A673 (cell line): ENCODE measurements at regions not wholly inside any gene's neighbourhood (a gene's known extent, or its start where the extent isn't known, plus 50 kb on each side); places are given as distances from the start of the nearest gene placed in this dataset.

ENCODE experiments used
- BruUV-seq: library from RNA; stranded (reverse); fragments of 400-500 nt; replicated peaks from 2 replicates; lab custom pipeline; 2021; lab: Mats Ljungman, UMichigan
- CTCF ChIA-PET: fragments of 300-600 bp; sonication (Branson Sonifier 250); formaldehyde crosslinking; loops from one replicate; lab custom pipeline; 2022; ENCODE audit warnings: antibody characterized with exemption; lab: Charles Lee
- POLR2A ChIA-PET: fragments of 300-600 bp; sonication (Branson Sonifier 250); formaldehyde crosslinking; loops from one replicate; lab custom pipeline; 2022; ENCODE audit warnings: antibody characterized with exemption; ENCODE audit not compliant: low non-redundant PET; lab: Charles Lee
- DNase-seq: peaks from one replicate; pipeline ENCODE4 v3.0.0-alpha.2; 2015; ENCODE audit warnings: low spot score
- H3K27ac ChIP-seq: fragments of 200-600 bp; sonication (generic); 2 replicates; pipeline ENCODE4 v1.5.1; 2016; ENCODE audit warnings: mixed run types, low read depth, mild to moderate bottlenecking, mixed read lengths, antibody characterized with exemption, low read length; ENCODE audit not compliant: poor library complexity, severe bottlenecking
- H3K27me3 ChIP-seq: fragments of 200-600 bp; sonication (generic); replicated peaks from 2 replicates; pipeline ENCODE4 v1.6.1; 2017; ENCODE audit warnings: mixed run types, low read depth, mild to moderate bottlenecking, mixed read lengths, antibody characterized with exemption, low read length; ENCODE audit not compliant: insufficient read depth, poor library complexity
- H3K36me3 ChIP-seq: fragments of 200-600 bp; sonication (generic); 2 replicates; pipeline ENCODE4 v1.6.1; 2016; ENCODE audit warnings: mixed run types, mild to moderate bottlenecking, mixed read lengths, antibody characterized with exemption, low read length; ENCODE audit not compliant: insufficient read depth, poor library complexity, severe bottlenecking
- H3K4me1 ChIP-seq: fragments of 200-600 bp; sonication (generic); 2 replicates; pipeline ENCODE4 v1.6.1; 2017; ENCODE audit warnings: mixed run types, mild to moderate bottlenecking, mixed read lengths, antibody characterized with exemption, low read length; ENCODE audit not compliant: insufficient read depth, poor library complexity, severe bottlenecking
- H3K4me3 ChIP-seq: fragments of 200-600 bp; sonication (generic); 2 replicates; pipeline ENCODE4 v1.5.1; 2016; ENCODE audit warnings: low read depth, mixed run types, mild to moderate bottlenecking, mixed read lengths, low read length; ENCODE audit not compliant: poor library complexity, severe bottlenecking
- H3K9me3 ChIP-seq: fragments of 200-600 bp; sonication (generic); 2 replicates; pipeline ENCODE4 v1.6.1; 2016; ENCODE audit warnings: mixed run types, low read depth, mild to moderate bottlenecking, mixed read lengths, antibody characterized with exemption, low read length; ENCODE audit not compliant: poor library complexity, severe bottlenecking
- CTCF ChIP-seq: fragments of 300-800, 200-600 bp; sonication (generic); conservative IDR thresholded peaks from 2 replicates; pipeline ENCODE4 v1.5.1; 2017; ENCODE audit warnings: low read depth, mild to moderate bottlenecking, antibody characterized with exemption, low read length, moderate library complexity, mixed read lengths
- EZH2 ChIP-seq: fragments of 200-600 bp; sonication (generic); IDR thresholded peaks from 2 replicates; pipeline ENCODE4 v1.6.1; 2017; ENCODE audit warnings: borderline replicate concordance, low read depth, mild to moderate bottlenecking, mixed read lengths, antibody characterized with exemption, low read length; ENCODE audit not compliant: poor library complexity, severe bottlenecking
- intact Hi-C: fragments of 100-400 bp; cut with micrococcal nuclease; formaldehyde crosslinking; loops from one replicate; pipeline ENCODE4 v1.10.0; 2022; ENCODE audit not compliant: unreplicated experiment

- ChIA-PET POLR2A (no interaction called here), CTCF (no interaction called here)
- Histone ChIP-seq H3K36me3 (no peaks in the 10 kb centered on the region), H3K27me3 (no peaks in the 10 kb centered on the region), H3K27ac (no peak overlapping the region), H3K4me1 (no peaks in the 10 kb centered on the region), H3K9me3 (no peaks in the 10 kb centered on the region), H3K4me3 (no peak overlapping the region)
- no peak for TF ChIP-seq EZH2
- no peak for TF ChIP-seq CTCF
- no peak for DNase-seq
- intact Hi-C loops, result no loop called here
- BruUV-seq, result no TSS peak
These were observed 588.3 kb upstream of the USP24 start for GRCh38 chr1:55803429-55803828.

GRCh38 chr1:55801481-55801880, 586.3 kb upstream of the USP24 start:
- Histone ChIP-seq H3K27me3 (no peaks in the 10 kb centered on the region), H3K4me1 (no peaks in the 10 kb centered on the region), H3K27ac (no peak overlapping the region), H3K9me3 (no peaks in the 10 kb centered on the region), H3K4me3 (no peak overlapping the region), H3K36me3 (no peaks in the 10 kb centered on the region)
- DNase-seq, result no peak
- intact Hi-C loops, result no loop called here
- ChIA-PET POLR2A (no interaction called here), CTCF (no interaction called here)
- BruUV-seq, result no TSS peak
- TF ChIP-seq EZH2 (no peak), CTCF (no peak)

- Histone ChIP-seq H3K27ac (no peak overlapping the region), H3K9me3 (no peaks in the 10 kb centered on the region), H3K4me1 (no peaks in the 10 kb centered on the region), H3K4me3 (no peak overlapping the region), H3K36me3 (no peaks in the 10 kb centered on the region), H3K27me3 (no peaks in the 10 kb centered on the region)
- intact Hi-C loops, result no loop called here
- TF ChIP-seq CTCF (no peak), EZH2 (no peak)
- POLR2A ChIA-PET, result no interaction called here
- CTCF ChIA-PET, result no interaction called here
- BruUV-seq, result no TSS peak
- DNase-seq, result no peak
These were observed 585.3 kb upstream of the USP24 start for GRCh38 chr1:55800503-55800902.
